HG03354 (cell line): ENCODE measurements at regions not wholly inside any gene's neighbourhood (a gene's known extent, or its start where the extent isn't known, plus 50 kb on each side); places are given as distances from the start of the nearest gene placed in this dataset.
A peak's percentile ranks its signal among the peaks of the same experiment; 100 is the strongest.

ENCODE experiments used
- ATAC-seq: cut with Tn5 transposase; IDR thresholded peaks from one replicate; pipeline ENCODE4 v1.9.1; 2021; ENCODE audit warnings: mild to moderate bottlenecking; ENCODE audit not compliant: unreplicated experiment, poor library complexity, severe bottlenecking

DNA sequence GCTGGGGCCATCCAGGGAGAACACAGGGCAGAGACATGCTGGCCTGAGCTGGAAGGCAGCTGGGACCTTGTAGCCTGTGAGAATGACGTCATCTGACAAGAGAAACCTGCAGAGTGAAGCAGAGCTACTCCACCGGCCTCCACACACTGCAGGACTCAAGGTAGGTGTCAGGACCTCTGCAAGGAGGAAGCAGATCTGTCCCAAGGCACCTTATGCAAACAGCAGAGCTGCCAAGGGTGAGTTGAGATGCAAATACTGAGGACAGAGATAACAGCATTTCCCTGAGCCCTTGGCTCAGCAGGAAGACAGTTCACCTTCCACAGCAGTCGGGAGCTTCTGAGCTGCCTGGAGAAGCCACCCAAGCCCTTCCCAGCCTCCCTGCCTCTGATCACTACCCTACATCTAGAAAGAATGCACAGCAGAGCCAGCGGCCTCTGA is 51.9 kb upstream of the IGSF9B start:
- ATAC-seq = peak; percentile 58

DNA sequence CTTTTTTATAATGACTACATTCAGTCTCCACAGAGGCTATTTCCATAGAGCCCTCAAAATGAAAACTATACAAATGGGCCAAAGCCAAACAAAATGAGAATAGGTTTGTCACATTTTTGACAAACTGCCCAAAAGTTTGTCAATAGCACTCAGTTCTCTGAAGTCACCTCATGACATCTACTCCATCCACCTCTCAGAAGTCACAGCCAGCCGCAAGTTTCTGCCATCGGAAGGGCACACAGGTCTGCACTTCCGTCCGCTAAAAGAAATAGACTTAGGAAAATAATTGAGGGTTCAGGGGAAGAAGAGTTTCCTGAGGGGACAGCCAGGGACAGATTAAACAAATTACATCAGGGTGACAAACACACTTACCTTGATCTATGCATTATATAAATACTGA is 55.4 kb upstream of the JAM3 start:
- ATAC-seq = no peak

DNA sequence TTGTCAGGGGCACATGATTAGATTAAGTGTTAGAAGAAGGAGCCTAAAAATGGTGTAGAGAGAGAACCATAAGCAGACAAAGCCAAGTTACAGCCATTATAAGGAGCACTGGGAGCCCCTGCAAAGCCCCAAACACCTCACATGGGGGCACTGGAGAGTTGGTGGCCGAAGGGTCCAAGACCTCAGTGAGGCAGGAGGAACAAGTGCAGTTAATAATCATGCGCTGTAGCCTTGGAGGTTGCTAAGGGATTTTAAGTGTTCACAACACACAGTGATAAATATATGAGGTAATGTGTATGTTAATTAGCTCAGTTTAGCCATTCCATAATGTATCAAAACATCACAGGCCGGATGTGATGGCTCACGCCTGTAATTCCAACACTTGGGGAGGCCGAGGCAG is 54.4 kb upstream of the JAM3 start:
- ATAC-seq = no peak

DNA sequence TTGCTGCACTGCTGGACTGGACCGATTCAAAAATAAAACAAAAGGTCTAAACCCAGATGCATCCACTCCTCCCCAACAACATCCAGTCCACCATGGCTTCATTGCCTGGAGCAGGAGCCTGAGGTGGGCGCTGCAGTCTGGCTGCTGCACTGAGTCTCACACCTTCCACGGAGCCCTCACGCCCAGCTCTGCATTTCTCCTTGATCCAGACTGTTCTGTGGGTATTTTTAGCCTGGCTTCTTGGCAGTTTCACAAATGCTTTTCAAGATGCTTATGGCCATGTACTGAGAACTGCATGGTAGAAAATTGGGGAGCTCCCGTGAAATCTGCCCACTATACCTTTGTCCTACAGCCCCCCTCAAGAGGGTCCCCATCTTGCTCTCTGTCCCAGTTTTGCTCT is 53.3 kb upstream of the JAM3 start:
- no peak for ATAC-seq

DNA sequence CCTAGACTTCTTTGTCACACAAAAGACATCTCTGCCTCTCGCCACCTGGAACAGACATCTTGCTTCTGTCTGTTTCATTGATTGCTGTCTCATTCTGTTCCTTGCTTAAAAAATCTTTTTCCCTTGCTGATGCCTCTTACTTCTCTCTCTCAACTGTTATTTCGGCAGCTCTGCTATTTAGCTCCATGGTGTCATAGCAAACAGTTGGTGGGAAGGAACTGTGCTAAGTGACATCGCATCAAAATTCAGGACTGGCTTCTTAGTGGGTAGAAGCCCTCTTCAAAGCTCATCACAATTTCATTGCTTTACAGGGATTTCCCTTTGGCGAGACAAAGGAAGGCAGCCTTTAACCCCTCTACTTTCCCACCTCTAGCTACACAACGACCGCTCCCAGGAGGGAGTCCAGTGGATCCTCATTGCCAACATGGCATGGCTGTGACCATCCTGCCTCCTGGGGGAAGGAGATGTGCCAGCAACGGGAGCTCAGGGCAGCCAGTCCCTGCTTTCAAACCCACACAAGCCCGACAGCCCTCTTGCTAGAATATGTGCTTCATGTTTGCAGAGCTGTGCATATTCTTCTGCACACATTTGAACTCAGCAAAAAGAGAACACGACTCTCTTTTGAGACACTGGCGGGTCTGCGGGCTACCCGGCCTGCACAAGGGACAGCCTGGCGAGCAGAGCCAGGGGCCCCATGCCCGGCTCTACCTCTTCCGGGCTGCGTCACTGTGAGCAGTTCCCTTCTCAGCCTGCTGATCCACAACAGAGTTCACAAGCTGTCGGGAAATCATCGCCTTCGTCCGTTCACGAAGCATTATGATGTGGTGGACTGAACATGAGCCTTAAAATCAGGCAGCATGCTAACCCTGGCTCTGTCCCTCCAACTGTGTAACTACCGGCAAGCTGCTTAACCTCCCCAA is 51.1 kb upstream of the JAM3 start:
- ATAC-seq = no peak
